ENCODE measurements at regions not wholly inside any gene's neighbourhood (a gene's known extent, or its start where the extent isn't known, plus 50 kb on each side); places are given as distances from the start of the nearest gene placed in this dataset.

- Histone ChIP-seq H3K9me3 (peaks cover 0 to under 1% of the 10 kb centered on the region in 2 donors), H3K36me3 (no peaks in the 10 kb centered on the region), H3K4me3 (no peak overlapping the region), H3K27ac (no peak overlapping the region), H3K27me3 (no peaks in the 10 kb centered on the region), H3K4me1 (no peaks in the 10 kb centered on the region)
- no peak for DNase-seq
- intact Hi-C loops (cut with DNase I; ENCODE audit: low total_unique reads), result no loop called here
- TF ChIP-seq CTCF (IDR thresholded peaks at IDR 0.05) (no peak), POLR2A (IDR thresholded peaks at IDR 0.05) (no peak)
Observed at GRCh38 chr5:66494437-66494836, 101.8 kb upstream of the MAST4 start.

- Histone ChIP-seq H3K27me3 (no peaks in the 10 kb centered on the region), H3K27ac (no peak overlapping the region), H3K36me3 (no peaks in the 10 kb centered on the region), H3K4me1 (no peaks in the 10 kb centered on the region), H3K9me3 (no peaks in the 10 kb centered on the region), H3K4me3 (no peak overlapping the region)
- intact Hi-C loops (cut with DNase I; ENCODE audit: low total_unique reads), result no loop called here
- TF ChIP-seq POLR2A (IDR thresholded peaks at IDR 0.05), result no peak
- no peak for DNase-seq
Observed at GRCh38 chr5:66498791-66499207, 97.4 kb upstream of the MAST4 start.

- no peaks in the 10 kb centered on the region for H3K4me1 ChIP-seq
- intact Hi-C loops (cut with DNase I; ENCODE audit: low total_unique reads), result no loop called here
Observed at GRCh38 chr5:66503203-66503789, 92.9 kb upstream of the MAST4 start.

DNA sequence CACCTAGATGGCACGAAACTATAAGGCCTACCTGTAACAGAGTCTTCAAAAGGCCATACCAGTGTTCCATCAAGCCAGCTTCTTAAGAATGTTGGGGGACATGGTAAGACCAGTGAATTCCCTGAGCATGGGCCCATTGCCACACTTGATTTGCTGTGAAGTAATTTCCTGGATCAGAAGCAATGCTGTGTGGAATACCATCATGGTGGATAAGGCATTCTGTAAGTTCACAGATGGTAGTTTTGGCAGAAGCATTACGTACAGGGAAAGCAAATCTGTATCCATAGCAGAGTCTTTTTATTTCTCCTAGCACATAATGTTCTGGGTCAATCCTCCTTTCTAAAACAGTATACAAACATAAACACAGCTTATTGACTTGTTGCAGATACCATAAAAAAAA lies 89.1 kb upstream of the MAST4 start:
- no peak overlapping the region for H3K4me3 ChIP-seq
- H3K27ac ChIP-seq, result no peak overlapping the region
- no peaks in the 10 kb centered on the region for H3K27me3 ChIP-seq
- no peaks in the 10 kb centered on the region for H3K9me3 ChIP-seq
- intact Hi-C loops (cut with DNase I; ENCODE audit: low total_unique reads), result no loop called here
- H3K4me1 ChIP-seq, result no peaks in the 10 kb centered on the region
- TF ChIP-seq POLR2A (IDR thresholded peaks at IDR 0.05), result no peak
- no peak for TF ChIP-seq CTCF (IDR thresholded peaks at IDR 0.05)
- no peaks in the 10 kb centered on the region for H3K36me3 ChIP-seq
- DNase-seq, result no peak

More at GRCh38 chr5:66503203-66503789, 92.9 kb upstream of the MAST4 start:
- TF ChIP-seq CTCF (IDR thresholded peaks at IDR 0.05), result no peak
- no peak for TF ChIP-seq POLR2A (IDR thresholded peaks at IDR 0.05)
- Histone ChIP-seq H3K36me3 (no peaks in the 10 kb centered on the region), H3K4me3 (no peak overlapping the region), H3K27me3 (no peaks in the 10 kb centered on the region), H3K9me3 (no peaks in the 10 kb centered on the region), H3K27ac (no peak overlapping the region)
- no peak for DNase-seq

GRCh38 chr5:66511491-66511890 lies 84.7 kb upstream of the MAST4 start:
- no peaks in the 10 kb centered on the region for H3K4me1 ChIP-seq
- intact Hi-C loops (cut with DNase I; ENCODE audit: low total_unique reads), result no loop called here
- no peak for DNase-seq
- no peaks in the 10 kb centered on the region for H3K36me3 ChIP-seq
- H3K27ac ChIP-seq, result no peak overlapping the region
- H3K4me3 ChIP-seq, result no peak overlapping the region
- H3K9me3 ChIP-seq, result no peaks in the 10 kb centered on the region
- TF ChIP-seq CTCF (IDR thresholded peaks at IDR 0.05) (no peak), POLR2A (IDR thresholded peaks at IDR 0.05) (no peak)
- H3K27me3 ChIP-seq, result no peaks in the 10 kb centered on the region

DNA sequence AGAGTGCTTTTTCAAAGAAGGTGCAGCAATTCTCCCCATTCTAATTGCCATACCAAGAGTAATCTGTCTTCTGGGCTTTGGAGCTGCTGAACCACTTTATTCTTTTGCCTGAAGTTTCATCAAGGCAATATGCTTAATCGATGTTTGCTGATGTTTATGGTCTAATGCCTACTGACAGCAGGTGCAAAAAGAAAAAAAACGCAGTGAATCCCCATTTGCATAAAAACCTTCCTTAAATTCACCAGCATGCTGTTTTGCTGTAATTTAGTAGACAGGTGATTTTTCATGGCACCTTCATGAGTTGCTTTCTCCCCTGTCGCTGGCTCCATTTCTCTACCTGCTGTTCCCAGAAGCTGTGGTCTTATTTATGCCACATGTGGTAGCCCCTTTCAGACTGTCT lies 83.1 kb upstream of the MAST4 start:
- TF ChIP-seq POLR2A (IDR thresholded peaks at IDR 0.05) (no peak), CTCF (IDR thresholded peaks at IDR 0.05) (no peak)
- no peaks in the 10 kb centered on the region for H3K27me3 ChIP-seq
- no peaks in the 10 kb centered on the region for H3K36me3 ChIP-seq
- no peak overlapping the region for H3K4me3 ChIP-seq
- no peak overlapping the region for H3K27ac ChIP-seq
- no peaks in the 10 kb centered on the region for H3K4me1 ChIP-seq
- no peak for DNase-seq
- intact Hi-C loops (cut with DNase I; ENCODE audit: low total_unique reads), result no loop called here
- H3K9me3 ChIP-seq, result no peaks in the 10 kb centered on the region

Data from uterus (tissue), 3 donors.